WTC11 (cell line): ENCODE measurements at regions not wholly inside any gene's neighbourhood (a gene's known extent, or its start where the extent isn't known, plus 50 kb on each side); places are given as distances from the start of the nearest gene placed in this dataset.

Experiments
- AFF4 ChIP-seq: sonication (generic); formaldehyde crosslinking; IDR thresholded peaks from 2 replicates; pipeline ENCODE4 v1.8.1; 2023; ENCODE audit warnings: mild to moderate bottlenecking, missing genetic modification reagents, borderline replicate concordance
- ATF1 ChIP-seq: sonication (generic); formaldehyde crosslinking; IDR thresholded peaks from 2 replicates; pipeline ENCODE4 v1.8.1; 2023; ENCODE audit warnings: mild to moderate bottlenecking, moderate library complexity, missing genetic modification reagents
- CREM ChIP-seq: sonication (generic); formaldehyde crosslinking; IDR thresholded peaks from 2 replicates; pipeline ENCODE4 v1.8.1; 2022; ENCODE audit warnings: mild to moderate bottlenecking, missing genetic modification reagents, moderate library complexity
- EMX1 ChIP-seq: fragments of 250-450 bp; sonication (Bioruptor Pico); IDR thresholded peaks from 2 replicates; pipeline ENCODE4 v1.8.0; 2021; ENCODE audit warnings: mild to moderate bottlenecking
- ERG ChIP-seq: fragments of 250-450 bp; sonication (Bioruptor Pico); IDR thresholded peaks from 2 replicates; pipeline ENCODE4 v1.8.0; 2021; ENCODE audit warnings: mild to moderate bottlenecking
- GRHL2 ChIP-seq: fragments of 250-450 bp; sonication (Bioruptor Pico); IDR thresholded peaks from 2 replicates; pipeline ENCODE4 v1.8.0; 2022; ENCODE audit warnings: mild to moderate bottlenecking, moderate library complexity; ENCODE audit not compliant: insufficient replicate concordance, severe bottlenecking
- MAX ChIP-seq: sonication (generic); formaldehyde crosslinking; IDR thresholded peaks from 2 replicates; pipeline ENCODE4 v1.8.0; 2022; ENCODE audit warnings: mild to moderate bottlenecking, missing genetic modification reagents
- MLX ChIP-seq: sonication (generic); formaldehyde crosslinking; IDR thresholded peaks from 2 replicates; pipeline ENCODE4 v1.8.1; 2023; ENCODE audit warnings: mild to moderate bottlenecking, missing genetic modification reagents, moderate library complexity
- OVOL2 ChIP-seq: fragments of 250-450 bp; sonication (Bioruptor Pico); IDR thresholded peaks from 2 replicates; pipeline ENCODE4 v1.9.0; 2021; ENCODE audit warnings: mild to moderate bottlenecking, borderline replicate concordance
- RORB ChIP-seq: fragments of 250-450 bp; sonication (Bioruptor Pico); IDR thresholded peaks from 2 replicates; pipeline ENCODE4 v1.9.0; 2021; ENCODE audit warnings: mild to moderate bottlenecking
- SOX15 ChIP-seq: fragments of 250-450 bp; sonication (Bioruptor Pico); IDR thresholded peaks from 2 replicates; pipeline ENCODE4 v1.9.0; 2021; ENCODE audit warnings: mild to moderate bottlenecking
- SP1 ChIP-seq: sonication (generic); formaldehyde crosslinking; conservative IDR thresholded peaks from 2 replicates; pipeline ENCODE4 v1.8.1; 2022; ENCODE audit warnings: missing genetic modification reagents
- ZBTB21 ChIP-seq: sonication (generic); formaldehyde crosslinking; IDR thresholded peaks from 2 replicates; pipeline ENCODE4 v1.8.1; 2023; ENCODE audit warnings: mild to moderate bottlenecking, missing genetic modification reagents, borderline replicate concordance
- ZBTB43 ChIP-seq: sonication (generic); formaldehyde crosslinking; IDR thresholded peaks from 2 replicates; pipeline ENCODE4 v1.8.1; 2023; ENCODE audit warnings: mild to moderate bottlenecking, missing genetic modification reagents
- ZNF232 ChIP-seq: sonication (generic); formaldehyde crosslinking; IDR thresholded peaks from 2 replicates; pipeline ENCODE4 v1.8.0; 2022; ENCODE audit warnings: mild to moderate bottlenecking, missing genetic modification reagents
- ZNF263 ChIP-seq: sonication (generic); formaldehyde crosslinking; IDR thresholded peaks from 2 replicates; pipeline ENCODE4 v1.8.1; 2022; ENCODE audit warnings: low read depth, mild to moderate bottlenecking, moderate library complexity, missing genetic modification reagents
- ZNF416 ChIP-seq: fragments of 250-450 bp; sonication (Bioruptor Pico); IDR thresholded peaks from 2 replicates; pipeline ENCODE4 v1.9.0; 2021; ENCODE audit warnings: mild to moderate bottlenecking, inconsistent platforms
- ZNF425 ChIP-seq: fragments of 250-450 bp; sonication (Bioruptor Pico); conservative IDR thresholded peaks from 2 replicates; pipeline ENCODE4 v1.9.0; 2021; ENCODE audit warnings: mild to moderate bottlenecking
- TF ChIP-seq, protein P1 (sequence below): sonication (generic); formaldehyde crosslinking; IDR thresholded peaks from 2 replicates; pipeline ENCODE4 v1.8.0; 2022; ENCODE audit warnings: missing genetic modification reagents
- TF ChIP-seq, protein P2 (sequence below): sonication (generic); formaldehyde crosslinking; IDR thresholded peaks from 2 replicates; pipeline ENCODE4 v1.8.1; 2022; ENCODE audit warnings: mild to moderate bottlenecking, moderate library complexity, missing genetic modification reagents
- TF ChIP-seq, protein P3 (sequence below): sonication (generic); formaldehyde crosslinking; IDR thresholded peaks from 2 replicates; pipeline ENCODE4 v1.8.0; 2023; ENCODE audit warnings: missing genetic modification reagents
- TF ChIP-seq, protein P4 (sequence below): fragments of 200-600 bp; IDR thresholded peaks from 2 replicates; pipeline ENCODE4 v1.8.0; 2022; ENCODE audit warnings: antibody characterized with exemption

DNA sequence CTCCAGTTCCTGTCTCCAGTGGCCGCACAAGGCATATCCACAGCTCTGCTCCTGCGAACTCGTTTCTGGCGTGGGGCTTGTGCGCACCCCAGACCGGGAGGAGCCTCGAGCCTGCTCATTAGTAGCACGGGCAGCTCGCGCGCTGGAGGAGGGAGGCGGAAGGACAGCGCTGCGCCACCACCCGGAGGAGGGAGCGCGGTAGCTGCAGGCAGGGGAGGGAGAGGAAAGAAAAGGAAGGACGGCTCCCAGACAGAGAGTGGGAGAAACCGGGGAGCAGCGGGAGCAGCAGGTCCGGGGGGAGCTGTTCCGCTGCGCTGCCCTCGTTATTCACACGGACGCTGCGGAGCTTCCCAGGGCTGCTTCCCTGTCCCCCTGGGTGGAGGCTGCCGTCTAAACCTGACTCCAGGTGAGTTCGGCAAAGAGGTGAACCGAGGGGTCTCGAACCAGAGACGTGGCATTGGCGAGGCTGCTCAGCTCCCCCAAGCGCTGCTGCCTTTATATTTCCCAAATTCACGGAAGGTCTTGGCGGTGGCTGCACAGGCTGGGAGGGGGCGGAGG, 121.3 kb upstream of the ZNF717 start (continued):
- TF ChIP-seq AFF4 (CRISPR knock-in tag) (peak; percentile 67; the same call in 1 of the 2 replicates), OVOL2 (CRISPR knock-in tag) (no peak), MLX (CRISPR knock-in tag) (no peak), CREM (CRISPR knock-in tag) (no peak), MAX (CRISPR knock-in tag) (peak; percentile 78), ATF1 (CRISPR knock-in tag) (no peak), GRHL2 (CRISPR knock-in tag) (no peak), ERG (CRISPR knock-in tag) (no peak), EMX1 (CRISPR knock-in tag) (no peak), SOX15 (CRISPR knock-in tag) (no peak), SP1 (CRISPR knock-in tag) (peak; percentile 55; the same call in 1 of the 2 replicates), ZNF425 (no peak), ZNF263 (peak; percentile 86; the same call in 1 of the 2 replicates), ZNF232 (CRISPR knock-in tag) (no peak; the same call in 1 of the 2 replicates), ZBTB21 (CRISPR knock-in tag) (peak; percentile 47; the same call in 1 of the 2 replicates), ZNF416 (CRISPR knock-in tag) (no peak), ZBTB43 (CRISPR knock-in tag) (no peak), RORB (no peak)
- TF ChIP-seq, protein P1, sequence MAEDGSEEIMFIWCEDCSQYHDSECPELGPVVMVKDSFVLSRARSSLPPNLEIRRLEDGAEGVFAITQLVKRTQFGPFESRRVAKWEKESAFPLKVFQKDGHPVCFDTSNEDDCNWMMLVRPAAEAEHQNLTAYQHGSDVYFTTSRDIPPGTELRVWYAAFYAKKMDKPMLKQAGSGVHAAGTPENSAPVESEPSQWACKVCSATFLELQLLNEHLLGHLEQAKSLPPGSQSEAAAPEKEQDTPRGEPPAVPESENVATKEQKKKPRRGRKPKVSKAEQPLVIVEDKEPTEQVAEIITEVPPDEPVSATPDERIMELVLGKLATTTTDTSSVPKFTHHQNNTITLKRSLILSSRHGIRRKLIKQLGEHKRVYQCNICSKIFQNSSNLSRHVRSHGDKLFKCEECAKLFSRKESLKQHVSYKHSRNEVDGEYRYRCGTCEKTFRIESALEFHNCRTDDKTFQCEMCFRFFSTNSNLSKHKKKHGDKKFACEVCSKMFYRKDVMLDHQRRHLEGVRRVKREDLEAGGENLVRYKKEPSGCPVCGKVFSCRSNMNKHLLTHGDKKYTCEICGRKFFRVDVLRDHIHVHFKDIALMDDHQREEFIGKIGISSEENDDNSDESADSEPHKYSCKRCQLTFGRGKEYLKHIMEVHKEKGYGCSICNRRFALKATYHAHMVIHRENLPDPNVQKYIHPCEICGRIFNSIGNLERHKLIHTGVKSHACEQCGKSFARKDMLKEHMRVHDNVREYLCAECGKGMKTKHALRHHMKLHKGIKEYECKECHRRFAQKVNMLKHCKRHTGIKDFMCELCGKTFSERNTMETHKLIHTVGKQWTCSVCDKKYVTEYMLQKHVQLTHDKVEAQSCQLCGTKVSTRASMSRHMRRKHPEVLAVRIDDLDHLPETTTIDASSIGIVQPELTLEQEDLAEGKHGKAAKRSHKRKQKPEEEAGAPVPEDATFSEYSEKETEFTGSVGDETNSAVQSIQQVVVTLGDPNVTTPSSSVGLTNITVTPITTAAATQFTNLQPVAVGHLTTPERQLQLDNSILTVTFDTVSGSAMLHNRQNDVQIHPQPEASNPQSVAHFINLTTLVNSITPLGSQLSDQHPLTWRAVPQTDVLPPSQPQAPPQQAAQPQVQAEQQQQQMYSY (CRISPR knock-in tag), result no peak
- TF ChIP-seq, protein P2, sequence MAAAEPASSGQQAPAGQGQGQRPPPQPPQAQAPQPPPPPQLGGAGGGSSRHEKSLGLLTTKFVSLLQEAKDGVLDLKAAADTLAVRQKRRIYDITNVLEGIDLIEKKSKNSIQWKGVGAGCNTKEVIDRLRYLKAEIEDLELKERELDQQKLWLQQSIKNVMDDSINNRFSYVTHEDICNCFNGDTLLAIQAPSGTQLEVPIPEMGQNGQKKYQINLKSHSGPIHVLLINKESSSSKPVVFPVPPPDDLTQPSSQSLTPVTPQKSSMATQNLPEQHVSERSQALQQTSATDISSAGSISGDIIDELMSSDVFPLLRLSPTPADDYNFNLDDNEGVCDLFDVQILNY (CRISPR knock-in tag), result no peak
- TF ChIP-seq, protein P3, sequence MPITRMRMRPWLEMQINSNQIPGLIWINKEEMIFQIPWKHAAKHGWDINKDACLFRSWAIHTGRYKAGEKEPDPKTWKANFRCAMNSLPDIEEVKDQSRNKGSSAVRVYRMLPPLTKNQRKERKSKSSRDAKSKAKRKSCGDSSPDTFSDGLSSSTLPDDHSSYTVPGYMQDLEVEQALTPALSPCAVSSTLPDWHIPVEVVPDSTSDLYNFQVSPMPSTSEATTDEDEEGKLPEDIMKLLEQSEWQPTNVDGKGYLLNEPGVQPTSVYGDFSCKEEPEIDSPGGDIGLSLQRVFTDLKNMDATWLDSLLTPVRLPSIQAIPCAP (CRISPR knock-in tag), result no peak
- TF ChIP-seq, protein P4, sequence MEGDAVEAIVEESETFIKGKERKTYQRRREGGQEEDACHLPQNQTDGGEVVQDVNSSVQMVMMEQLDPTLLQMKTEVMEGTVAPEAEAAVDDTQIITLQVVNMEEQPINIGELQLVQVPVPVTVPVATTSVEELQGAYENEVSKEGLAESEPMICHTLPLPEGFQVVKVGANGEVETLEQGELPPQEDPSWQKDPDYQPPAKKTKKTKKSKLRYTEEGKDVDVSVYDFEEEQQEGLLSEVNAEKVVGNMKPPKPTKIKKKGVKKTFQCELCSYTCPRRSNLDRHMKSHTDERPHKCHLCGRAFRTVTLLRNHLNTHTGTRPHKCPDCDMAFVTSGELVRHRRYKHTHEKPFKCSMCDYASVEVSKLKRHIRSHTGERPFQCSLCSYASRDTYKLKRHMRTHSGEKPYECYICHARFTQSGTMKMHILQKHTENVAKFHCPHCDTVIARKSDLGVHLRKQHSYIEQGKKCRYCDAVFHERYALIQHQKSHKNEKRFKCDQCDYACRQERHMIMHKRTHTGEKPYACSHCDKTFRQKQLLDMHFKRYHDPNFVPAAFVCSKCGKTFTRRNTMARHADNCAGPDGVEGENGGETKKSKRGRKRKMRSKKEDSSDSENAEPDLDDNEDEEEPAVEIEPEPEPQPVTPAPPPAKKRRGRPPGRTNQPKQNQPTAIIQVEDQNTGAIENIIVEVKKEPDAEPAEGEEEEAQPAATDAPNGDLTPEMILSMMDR, result no peak
